ENCODE measurements at regions not wholly inside any gene's neighbourhood (a gene's known extent, or its start where the extent isn't known, plus 50 kb on each side); places are given as distances from the start of the nearest gene placed in this dataset.

DNA sequence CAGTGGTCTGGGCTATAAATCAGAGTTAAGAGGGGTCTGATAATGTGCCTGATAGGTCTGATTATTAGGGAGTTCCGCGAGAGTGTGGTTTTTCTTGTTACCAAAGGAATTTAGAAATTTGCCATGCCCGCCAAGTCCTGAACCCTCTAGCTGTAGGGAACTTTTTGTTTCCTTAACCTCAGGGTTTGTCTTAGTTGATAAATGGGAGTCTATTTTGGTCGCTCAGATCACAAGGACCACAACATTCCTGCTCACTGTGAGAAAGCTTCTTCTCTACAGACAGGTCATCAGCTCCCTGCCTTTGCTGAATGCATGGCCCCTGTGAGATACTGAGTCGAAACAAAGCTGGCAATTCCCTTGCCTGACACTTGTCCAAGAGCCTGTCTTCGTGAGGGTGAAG, 497.8 kb downstream of the HS3ST4 start:
- no peak for DNase-seq

DNA sequence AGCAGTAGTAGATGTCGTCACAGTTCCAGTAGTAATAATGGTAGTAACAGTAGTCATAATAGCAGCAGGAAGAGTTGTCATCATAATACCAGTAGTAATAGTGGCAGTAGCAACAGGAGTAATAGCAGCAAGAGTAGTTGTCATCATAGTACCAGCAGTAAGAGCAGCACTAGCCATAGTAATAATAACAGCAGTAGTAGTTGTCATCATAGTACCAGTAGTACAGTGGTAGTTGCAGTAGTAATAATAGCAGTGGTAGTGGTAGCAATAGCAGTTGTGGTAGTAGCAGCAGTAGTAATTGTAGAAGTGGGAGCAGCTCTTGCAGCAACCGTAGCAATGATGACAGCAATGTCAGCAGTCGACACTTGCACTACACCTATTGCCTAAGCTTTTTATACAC, 502.8 kb downstream of the HS3ST4 start:
- DNase-seq: no peak

DNA sequence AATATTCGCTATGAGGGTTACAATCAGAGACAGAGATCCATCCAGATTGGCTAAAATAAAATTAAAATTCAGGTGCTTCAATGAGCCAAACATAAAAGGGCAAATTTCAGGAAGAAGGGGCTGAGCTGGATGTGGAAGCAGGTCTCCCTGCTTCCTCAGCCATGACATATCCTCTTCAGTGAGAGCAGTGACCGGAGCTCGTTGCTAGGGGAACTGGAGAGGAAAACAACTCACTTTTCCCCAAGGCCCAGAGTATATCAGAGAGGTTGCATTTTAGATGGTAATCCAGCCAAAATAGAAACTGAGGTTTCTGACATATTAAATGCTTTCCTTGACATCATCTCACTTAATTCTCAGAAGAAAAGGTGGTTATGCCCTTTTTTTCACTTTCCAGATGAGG, 503.5 kb downstream of the HS3ST4 start:
- DNase-seq: no peak

DNA sequence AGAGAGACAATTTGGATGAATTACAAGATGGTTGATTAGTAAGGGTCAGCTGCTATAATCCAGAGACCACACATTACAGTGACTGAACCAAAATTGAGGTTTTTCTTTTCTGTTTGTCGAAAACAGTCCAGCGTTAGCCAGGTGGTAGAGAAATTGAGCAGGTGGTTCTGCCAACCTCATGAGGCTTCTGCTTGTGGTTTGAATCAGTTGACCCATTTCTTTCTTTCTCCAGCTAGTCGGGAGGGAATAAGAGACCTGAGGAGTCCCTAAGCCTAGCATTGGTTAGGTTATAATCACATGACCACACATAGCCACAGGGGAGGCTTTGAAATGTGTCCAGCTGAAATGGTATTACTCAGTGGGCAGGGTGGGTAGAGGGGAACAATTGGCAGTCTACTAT, 504.6 kb downstream of the HS3ST4 start:
- no peak for DNase-seq

DNA sequence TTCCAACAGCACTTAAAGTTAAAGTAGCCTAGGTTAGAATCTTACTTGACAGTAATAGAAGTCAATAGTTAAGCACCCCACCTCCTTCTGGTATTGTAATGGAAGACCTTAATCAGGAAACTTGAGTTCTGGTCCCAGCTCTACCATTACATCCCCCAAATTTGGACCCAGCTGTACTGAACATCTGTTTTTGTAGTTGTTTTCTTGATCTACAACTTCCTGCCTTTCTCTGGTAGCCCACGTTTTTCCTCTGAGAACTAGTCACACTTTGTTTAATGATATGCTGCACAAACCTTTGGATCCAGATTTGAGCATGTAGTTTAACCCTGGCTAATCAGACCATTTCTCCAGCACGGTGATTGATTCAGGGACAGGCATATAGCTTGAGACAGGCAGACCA, 505.0 kb downstream of the HS3ST4 start:
- DNase-seq: no peak

DNA sequence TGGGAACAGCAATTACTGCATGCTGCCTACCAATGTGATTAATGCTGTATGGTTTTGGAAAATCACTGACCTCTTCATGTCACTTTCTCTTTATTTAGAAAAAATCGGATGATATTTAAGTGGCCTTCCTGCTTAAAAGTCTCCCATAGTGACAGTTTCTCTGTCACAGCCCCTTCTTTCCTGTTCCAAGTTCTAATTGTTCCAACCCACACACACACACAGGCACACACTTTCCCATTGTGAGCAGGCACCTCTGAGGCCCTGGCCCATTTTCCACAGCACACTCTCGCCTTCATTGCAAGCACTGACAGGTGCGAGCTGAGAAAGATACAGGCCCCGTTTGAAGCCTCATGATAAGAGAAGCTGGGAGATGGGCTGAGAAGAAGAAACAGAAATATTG, 505.9 kb downstream of the HS3ST4 start:
- DNase-seq: no peak

DNA sequence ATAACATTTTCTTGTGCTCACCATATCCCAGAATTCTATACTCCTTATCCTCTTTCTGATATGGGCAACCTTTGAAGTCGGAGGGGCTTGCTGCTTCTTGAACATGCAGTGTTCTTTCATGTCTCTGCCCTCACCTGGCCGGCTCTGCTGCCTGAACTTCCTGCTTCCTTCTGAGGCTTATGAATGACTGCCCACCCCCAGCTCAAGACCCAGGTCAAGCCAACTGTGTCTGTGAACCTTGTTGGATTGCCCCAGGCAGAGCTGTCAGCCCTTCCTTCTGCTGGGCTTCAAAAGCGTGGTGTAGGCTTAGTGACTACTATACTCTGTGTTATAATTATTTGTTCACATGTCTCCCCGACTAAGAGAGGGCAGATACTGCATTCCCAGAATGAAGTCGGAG, 506.5 kb downstream of the HS3ST4 start:
- no peak for DNase-seq

DNA sequence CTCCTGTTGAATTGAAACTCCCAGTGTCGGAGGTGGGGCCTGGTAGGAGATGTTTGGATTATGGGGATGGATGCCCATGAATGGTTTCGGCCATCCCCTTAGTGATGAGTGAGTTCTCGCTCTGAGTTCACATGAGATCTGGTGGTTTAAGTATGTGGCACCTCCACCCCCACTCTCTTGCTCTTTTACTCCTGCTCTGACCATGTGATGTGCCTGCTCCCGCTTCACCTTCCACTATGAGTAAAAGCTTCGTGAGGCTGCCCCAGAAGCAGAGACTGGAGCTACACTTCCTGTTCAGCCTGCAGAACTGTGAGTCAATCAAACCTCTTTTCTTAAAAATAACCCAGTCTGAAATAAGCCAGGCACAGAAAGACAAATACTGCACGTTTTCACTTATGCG, 512.4 kb downstream of the HS3ST4 start:
- DNase-seq: peak; percentile 11

DNA sequence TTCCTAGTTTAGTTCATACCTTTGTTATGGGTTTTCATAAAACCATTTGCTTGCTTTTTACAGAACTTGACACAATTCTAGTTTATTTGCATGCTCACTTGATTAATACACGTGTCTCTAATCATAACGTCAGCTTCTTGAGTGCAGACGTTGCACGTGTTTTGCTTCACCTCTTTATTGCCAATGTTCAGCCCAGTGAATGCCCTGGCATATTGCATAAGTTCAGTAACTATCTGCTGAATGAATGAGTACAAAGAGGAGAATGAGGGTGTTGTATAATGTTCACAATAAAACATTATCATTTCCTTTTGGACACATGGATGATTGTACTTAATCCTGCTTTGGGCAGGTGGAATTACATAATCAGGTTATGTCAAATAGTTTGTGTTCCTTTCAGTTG, 519.8 kb downstream of the HS3ST4 start:
- DNase-seq: no peak

DNA sequence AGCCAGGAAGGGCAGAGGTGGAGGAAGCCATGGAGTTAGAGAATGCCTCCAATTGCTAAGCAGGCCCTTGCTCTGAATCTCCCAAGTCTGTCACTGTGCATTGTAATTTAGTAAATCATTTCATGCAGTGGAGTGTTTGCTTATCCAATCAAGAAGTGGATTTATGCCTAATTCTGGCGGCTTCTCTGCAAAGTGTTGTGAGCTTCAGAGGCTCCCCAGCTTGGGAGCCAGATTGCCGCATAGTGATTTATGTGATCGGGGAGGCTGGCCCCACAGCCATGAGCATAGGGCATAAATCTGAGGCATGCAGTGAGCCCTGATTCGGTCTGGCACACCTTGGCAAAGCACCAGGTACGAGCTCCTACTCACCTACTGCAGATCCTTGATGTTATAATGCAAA, 520.8 kb downstream of the HS3ST4 start:
- DNase-seq: no peak

DNA sequence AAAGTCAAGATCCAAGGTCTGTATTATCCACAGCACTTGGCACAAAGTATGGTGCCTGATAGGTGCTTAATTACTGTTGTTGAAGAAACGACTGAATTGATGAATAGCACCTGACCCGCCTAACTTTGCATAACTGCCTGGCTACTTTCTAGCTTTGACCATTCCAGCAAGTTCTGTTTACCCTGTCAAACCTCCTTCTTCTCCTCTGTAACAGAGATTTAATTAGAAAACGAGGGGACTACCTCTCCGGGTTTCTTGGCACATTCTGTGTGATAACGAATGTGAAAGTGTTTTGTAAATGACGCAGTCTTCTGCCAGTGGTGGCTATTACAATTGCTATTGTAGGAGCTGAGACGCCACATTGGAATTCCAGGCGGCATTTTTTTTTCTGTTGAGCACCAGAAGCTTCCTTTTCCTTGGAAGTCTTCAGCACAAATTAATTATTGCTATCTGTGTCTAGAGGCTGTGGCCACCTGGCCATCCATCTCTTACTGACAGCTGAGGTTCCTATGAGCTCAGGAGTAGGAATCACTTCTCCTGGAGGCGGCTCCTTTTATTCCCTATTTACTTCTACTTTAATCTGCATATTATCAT, 522.9 kb downstream of the HS3ST4 start:
- DNase-seq: no peak

DNA sequence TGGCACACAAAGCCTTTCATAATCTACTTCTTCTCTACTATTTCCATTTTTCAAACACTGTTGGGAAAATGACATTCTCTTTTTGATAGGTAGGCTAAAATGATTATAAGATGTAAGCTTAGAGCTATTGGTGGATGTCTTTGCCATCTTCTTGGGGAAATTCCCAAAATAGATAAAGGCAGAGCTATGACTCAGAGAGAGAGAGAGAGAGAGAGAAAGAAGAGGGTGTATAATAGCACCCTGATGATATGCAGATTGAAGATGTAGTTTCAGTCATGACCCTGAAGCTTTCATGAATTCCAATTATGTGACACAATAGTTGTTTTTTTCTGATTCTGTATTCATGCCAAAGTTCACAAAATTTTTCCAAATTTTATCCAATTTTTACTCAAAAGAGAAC, 529.1 kb downstream of the HS3ST4 start:
- no peak for DNase-seq

DNA sequence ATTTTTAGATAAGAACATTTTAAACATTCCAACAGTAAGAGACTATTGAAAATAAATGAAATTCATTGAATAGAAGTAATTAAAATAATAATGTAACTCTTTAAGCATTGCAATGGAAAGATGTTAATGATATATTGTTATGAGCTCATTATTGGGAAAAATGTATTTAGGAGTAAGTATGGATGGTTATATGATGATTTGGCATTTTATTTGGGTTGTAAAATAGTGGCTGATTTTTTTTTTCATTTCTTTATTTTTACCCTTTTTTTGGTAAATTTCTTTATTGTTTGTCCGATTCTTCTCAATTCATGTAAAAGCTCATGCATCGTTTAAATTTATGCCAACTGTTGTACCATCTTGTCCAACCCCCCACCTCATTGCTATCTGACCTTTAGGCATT, 539.9 kb downstream of the HS3ST4 start:
- no peak for DNase-seq

DNA sequence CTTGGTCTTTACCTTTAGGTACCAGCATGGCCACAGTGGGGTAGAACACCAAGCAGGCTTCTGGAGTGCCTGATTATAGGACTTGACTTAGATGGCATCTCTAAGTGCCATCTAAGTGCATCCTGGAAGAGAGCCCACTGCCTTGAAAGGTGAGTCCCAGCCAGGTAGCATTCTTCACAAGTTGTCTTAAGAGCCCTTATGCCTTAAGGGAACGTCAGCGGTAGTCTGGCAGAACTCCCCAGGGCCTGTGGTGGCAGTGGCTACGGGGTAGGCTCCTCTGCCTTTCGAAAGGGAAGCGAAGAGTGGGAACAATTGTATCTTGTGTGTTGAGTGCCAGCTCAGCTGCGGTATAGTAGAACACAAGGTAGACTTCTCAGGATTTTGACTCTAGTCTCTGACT, 549.0 kb downstream of the HS3ST4 start:
- DNase-seq: no peak

DNA sequence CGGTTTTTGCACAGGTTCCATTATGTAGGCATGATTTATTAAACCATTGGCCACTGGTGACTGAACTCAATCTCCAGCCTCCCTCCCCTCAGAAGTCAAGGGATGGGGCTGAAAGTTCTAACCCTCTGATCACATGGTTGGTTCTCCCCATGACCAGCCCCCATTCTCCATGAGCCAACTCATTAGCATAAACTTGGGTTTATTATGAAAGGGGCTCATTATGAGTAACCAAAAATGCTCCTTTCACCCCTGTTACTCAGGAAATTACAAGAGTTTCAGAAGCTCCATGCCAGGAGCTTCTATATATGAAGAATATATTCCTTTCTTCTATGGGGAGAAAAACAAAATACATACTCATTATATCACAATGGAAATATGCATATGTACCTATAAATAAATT, 555.3 kb downstream of the HS3ST4 start:
- no peak for DNase-seq

DNA sequence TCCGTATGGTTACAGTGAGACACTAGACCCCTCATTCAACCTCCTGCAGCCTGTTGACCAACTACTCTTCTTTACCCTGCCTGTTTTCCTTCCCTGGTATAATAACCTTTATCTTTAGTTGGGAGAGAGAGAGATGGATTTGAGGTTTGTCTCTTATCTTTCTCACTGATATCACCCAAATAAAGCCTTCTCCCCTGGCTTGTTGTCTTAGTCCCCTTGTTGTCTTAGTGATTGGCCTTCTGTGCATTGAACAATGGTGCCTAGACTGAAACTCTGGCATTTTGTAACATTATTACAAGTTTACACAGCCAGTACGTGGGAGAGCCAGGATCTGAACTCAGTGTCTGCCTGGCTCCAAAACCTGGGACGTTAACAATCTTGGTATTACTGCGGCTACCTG, 560.8 kb downstream of the HS3ST4 start:
- DNase-seq: no peak

DNA sequence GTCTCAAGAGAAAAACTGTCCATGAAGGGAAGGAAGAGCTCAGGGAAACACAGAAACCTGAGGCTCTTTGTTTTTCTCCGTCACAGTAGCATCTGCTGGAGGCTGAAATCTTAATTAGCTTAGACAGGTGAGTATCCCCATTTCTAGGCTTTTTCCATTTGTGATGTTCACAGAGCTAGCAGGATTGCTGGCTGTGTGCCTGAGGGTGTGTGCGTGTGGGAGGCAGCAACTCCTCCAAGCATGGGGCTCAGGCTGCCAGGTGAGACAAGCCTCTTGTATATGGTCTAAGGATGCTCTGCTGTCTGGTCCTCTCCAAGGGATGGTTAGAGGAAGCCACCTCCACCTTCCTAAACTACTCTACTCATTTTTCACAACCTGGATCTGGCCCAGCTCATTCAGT, 569.9 kb downstream of the HS3ST4 start:
- DNase-seq: no peak

DNA sequence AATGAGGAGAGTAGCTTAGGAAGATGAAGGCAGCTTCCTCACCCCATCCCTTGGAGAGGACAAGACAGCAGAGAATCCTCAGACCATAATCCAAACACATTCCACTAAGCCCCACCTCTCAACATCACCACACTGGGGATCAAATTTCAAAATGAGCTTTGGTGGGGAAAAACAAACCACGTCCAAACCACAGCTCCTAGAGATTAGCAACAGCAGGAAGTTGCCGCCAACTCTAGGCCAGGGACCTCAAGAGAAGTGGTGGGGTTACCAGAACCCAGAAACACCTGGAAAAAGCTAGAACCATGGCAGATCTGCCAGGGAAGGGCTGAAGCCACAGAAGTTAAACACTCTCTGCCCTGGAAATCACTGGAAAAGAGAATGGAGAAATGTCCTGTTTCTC, 571.6 kb downstream of the HS3ST4 start:
- no peak for DNase-seq

DNA sequence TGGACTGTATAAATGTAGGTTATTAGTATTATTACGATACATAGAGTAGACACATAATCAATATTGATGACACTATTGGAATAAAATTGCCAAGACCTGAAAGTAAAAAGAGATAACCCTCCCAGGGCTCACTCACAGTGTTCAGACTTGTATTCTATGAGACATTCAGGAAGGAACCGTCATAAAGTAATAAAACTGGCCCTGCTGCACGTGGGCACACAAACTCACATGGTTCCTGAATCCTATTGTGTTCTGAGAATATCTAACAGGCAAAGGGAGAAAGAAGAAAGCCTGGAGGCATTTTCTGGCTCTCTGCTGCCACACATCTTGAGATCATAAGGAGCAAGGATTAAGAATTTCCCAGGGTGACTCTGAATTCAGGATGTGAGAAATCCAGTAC, 575.9 kb downstream of the HS3ST4 start:
- no peak for DNase-seq

DNA sequence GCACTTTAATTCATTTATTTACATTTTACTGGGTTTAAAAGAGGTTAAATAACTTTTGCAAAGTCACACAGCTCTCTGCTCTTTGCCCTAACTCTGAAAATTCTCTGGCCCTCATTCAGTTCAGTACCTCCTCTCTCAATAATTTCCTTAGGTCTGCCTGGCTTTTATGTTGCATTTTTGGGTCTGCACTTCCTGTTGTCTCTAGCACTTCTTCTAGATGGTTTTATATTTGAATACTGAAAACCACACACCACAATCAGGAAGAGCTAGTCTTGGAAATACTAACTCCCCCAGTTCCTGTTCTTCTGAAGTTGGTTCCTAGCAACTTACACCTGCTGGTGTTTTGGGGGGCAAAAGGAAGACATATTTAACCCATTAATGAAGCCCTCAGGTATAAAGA, 577.9 kb downstream of the HS3ST4 start:
- DNase-seq: no peak

DNA sequence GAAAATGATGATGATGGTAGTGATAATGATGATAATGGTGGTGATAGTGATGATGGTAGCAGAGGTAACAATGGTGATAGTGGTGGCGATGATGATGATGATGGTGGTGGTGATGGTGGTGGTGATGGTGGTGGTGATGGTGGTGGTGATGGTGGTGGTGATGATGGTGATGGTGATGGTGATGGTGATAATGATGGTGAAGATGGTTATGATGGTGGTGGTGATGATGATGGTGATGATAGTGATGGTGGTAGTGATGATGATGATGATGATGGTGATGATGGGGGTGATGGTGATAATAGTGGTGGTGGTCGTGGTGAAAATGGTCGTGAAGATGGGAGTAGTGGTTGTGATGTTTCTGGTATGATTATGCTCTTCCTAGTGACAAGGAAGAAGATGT, 581.8 kb downstream of the HS3ST4 start:
- no peak for DNase-seq

DNA sequence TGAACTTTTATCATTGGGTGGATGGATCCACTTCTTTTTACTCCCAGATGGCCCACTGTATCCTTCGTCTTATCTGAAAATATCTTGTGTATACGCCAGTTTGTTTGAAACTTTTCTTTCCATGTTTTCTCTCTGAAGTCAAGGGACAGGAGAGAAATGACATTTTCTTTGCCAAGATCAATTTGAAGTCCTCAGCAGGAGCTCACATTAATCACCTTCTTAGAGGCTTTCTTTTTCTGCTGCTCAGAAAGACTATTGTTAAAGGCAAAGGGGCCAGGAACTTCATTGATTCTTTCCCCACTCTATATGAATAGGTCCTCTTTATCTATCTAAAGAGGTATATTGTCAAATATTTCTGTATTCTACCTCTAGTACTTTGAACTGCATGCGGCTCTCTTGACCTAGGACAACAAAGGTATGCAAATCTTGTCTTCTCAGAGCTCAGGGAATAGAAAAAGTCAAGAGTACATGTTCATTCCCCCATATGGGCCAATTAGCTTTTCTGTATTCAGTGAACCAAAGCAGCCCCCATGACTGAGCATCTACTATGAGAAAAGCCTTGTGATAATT, 583.3 kb downstream of the HS3ST4 start:
- no peak for DNase-seq

DNA sequence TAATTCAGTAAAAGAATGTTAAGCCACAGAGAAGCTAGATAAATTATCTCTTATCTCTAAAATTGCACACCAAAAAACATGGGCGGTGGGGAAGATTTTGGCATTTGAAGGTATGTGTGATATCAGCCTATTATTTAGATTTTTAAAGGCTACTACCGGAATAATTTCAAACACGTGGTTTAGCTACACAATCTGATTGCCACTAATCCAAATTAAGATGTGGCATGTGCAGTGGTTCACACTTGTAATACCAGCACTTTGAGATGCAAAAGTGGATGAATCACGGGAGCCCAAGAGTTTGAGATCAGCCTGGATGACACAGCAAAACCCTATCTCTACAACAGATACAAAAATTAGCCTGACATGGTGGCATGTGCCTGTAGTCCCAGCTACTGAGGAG, 584.5 kb downstream of the HS3ST4 start:
- no peak for DNase-seq

DNA sequence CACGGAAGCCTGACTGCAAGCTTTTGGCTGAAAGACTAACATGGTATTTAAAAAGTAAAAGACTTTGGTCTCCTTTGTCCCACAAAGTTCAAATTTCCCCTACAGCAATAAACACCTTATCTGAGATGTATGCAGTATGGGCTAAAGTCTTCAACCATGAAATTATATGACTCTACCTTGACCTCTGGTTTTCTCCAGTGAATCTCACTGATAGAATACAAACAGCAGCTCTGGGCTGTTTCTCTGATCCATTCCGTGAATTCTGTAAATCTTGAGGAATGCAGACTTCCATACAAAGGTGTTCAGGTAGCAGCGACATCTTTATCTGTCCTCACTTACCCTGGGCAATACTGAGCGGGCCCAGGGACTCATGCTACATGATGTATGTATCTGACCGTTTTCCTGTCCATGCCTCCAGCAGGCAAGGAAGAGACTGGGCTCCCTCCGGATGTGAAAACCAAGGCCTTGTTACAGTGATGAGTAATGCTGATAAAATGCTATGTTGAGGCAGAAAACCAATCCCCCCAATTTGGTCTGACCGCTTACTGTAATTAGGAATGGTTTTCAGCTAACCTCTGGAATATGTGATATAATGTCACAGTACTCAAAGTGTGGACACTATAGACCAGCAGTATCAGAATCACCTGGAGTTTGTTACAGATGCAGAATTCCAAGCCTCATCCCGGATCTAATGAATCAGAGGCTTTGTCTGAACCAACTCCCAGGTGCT, 589.8 kb downstream of the HS3ST4 start:
- no peak for DNase-seq

Data from activated CD4-positive, alpha-beta T cell treated with anti-CD3 and anti-CD28 coated beads for 48 hours (primary cell).